ENCODE measurements at regions not wholly inside any gene's neighbourhood (a gene's known extent, or its start where the extent isn't known, plus 50 kb on each side); places are given as distances from the start of the nearest gene placed in this dataset.

GRCh38 chr4:149140841-149141240 is 674.8 kb downstream of the IQCM start:
- TF ChIP-seq RARB (CRISPR knock-in tag; IDR thresholded peaks at IDR 0.05) (no peak), ZNF565 (CRISPR knock-in tag; conservative IDR thresholded peaks at IDR 0.05; ENCODE audit: low read depth) (no peak), TOX (CRISPR knock-in tag; IDR thresholded peaks at IDR 0.05; ENCODE audit: borderline replicate concordance) (no peak), BACH2 (CRISPR knock-in tag; IDR thresholded peaks at IDR 0.05; ENCODE audit: borderline replicate concordance) (no peak), CREB5 (CRISPR knock-in tag; IDR thresholded peaks at IDR 0.05; ENCODE audit: low read depth) (no peak), TCF4 (CRISPR knock-in tag; IDR thresholded peaks at IDR 0.05; ENCODE audit: borderline replicate concordance) (no peak), ZFP3 (CRISPR knock-in tag; IDR thresholded peaks at IDR 0.05) (no peak), CSDC2 (CRISPR knock-in tag; IDR thresholded peaks at IDR 0.05) (no peak), OSR1 (CRISPR knock-in tag; IDR thresholded peaks at IDR 0.05) (no peak), TSHZ2 (CRISPR knock-in tag; IDR thresholded peaks at IDR 0.05) (no peak), ZFP30 (CRISPR knock-in tag; IDR thresholded peaks at IDR 0.05) (no peak)
- TF ChIP-seq, protein P1, sequence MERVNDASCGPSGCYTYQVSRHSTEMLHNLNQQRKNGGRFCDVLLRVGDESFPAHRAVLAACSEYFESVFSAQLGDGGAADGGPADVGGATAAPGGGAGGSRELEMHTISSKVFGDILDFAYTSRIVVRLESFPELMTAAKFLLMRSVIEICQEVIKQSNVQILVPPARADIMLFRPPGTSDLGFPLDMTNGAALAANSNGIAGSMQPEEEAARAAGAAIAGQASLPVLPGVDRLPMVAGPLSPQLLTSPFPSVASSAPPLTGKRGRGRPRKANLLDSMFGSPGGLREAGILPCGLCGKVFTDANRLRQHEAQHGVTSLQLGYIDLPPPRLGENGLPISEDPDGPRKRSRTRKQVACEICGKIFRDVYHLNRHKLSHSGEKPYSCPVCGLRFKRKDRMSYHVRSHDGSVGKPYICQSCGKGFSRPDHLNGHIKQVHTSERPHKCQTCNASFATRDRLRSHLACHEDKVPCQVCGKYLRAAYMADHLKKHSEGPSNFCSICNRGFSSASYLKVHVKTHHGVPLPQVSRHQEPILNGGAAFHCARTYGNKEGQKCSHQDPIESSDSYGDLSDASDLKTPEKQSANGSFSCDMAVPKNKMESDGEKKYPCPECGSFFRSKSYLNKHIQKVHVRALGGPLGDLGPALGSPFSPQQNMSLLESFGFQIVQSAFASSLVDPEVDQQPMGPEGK (CRISPR knock-in tag; IDR thresholded peaks at IDR 0.05; ENCODE audit: borderline replicate concordance), result no peak
- TF ChIP-seq, protein P2, sequence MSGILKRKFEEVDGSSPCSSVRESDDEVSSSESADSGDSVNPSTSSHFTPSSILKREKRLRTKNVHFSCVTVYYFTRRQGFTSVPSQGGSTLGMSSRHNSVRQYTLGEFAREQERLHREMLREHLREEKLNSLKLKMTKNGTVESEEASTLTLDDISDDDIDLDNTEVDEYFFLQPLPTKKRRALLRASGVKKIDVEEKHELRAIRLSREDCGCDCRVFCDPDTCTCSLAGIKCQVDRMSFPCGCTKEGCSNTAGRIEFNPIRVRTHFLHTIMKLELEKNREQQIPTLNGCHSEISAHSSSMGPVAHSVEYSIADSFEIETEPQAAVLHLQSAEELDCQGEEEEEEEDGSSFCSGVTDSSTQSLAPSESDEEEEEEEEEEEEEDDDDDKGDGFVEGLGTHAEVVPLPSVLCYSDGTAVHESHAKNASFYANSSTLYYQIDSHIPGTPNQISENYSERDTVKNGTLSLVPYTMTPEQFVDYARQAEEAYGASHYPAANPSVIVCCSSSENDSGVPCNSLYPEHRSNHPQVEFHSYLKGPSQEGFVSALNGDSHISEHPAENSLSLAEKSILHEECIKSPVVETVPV (CRISPR knock-in tag; IDR thresholded peaks at IDR 0.05), result no peak
- ATAC-seq, result peak; percentile 66

DNA sequence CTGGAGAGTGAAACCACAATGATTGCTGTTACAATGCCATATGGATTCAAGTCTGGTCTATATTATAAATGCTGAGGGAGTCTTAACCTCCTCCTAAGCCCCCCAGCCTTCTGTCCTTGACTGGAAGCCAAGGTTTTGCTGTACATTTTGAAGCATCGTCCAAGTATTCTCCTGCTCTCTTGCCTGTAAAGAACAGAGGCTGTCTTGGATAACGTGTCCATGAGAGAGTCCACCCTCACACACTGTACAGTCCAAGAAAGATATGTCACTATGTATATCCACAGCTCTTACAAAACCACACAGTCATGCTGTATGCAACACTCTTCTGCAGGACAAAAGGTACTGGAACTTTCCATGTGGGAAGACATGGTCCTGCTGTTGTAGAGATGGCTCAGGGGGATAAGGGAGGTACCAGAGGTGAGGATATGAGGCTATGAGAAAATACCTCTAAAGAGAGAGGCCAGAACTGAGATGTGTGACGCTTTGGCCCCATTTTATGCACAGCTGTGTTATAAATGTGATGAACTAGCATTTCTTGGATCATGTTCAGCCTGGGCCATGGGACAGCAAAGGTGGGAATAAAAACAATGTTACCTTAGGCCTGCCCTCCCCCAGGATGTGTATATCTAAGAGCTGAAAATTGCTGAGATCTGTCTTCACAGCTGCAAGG is 678.6 kb downstream of the IQCM start:
- no peak for TF ChIP-seq SNAI2 (CRISPR knock-in tag; IDR thresholded peaks at IDR 0.05)
- no peak for TF ChIP-seq ARNTL (CRISPR knock-in tag; IDR thresholded peaks at IDR 0.05; ENCODE audit: borderline replicate concordance, low read depth)
- TF ChIP-seq OSR1 (CRISPR knock-in tag; IDR thresholded peaks at IDR 0.05), result no peak
- no peak for ATAC-seq

DNA sequence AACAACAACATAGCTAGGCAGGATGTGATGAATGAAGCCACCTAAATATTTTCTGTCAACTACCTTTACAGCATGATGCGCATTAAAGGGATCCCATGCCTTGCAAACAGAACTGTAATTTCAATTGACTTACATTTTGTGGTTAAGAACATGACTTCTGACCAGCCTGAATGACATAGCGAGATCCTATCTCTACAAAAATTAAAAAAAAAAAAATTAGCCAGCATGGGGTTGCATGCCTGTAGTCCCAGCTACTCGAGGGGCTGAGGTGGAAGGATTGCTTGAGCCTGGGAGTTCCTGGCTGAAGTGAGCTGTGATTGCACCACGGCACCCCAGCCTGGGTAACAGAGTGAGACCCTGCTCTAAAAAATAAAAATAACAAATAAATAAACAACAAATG is 680.6 kb downstream of the IQCM start:
- peak; percentile 53; the same call in 2 of the 3 replicates for ATAC-seq
- TF ChIP-seq ZNF565 (CRISPR knock-in tag; conservative IDR thresholded peaks at IDR 0.05; ENCODE audit: low read depth) (no peak), ZNF8 (CRISPR knock-in tag; IDR thresholded peaks at IDR 0.05) (no peak), GLIS3 (CRISPR knock-in tag; IDR thresholded peaks at IDR 0.05) (no peak), CSDC2 (CRISPR knock-in tag; IDR thresholded peaks at IDR 0.05) (no peak), ZC3H10 (CRISPR knock-in tag; IDR thresholded peaks at IDR 0.05) (no peak), CREB5 (CRISPR knock-in tag; IDR thresholded peaks at IDR 0.05; ENCODE audit: low read depth) (no peak)
- TF ChIP-seq, protein P1 (CRISPR knock-in tag; IDR thresholded peaks at IDR 0.05; ENCODE audit: borderline replicate concordance), result no peak
